AG10803 (cell line): ENCODE measurements at regions not wholly inside any gene's neighbourhood (a gene's known extent, or its start where the extent isn't known, plus 50 kb on each side); places are given as distances from the start of the nearest gene placed in this dataset.

Experiments used
- DNase-seq: peaks from one replicate; pipeline ENCODE4 v3.0.0; 2010; ENCODE audit warnings: low read depth
- H3K4me3 ChIP-seq: 2 replicates; pipeline ENCODE4 v1.5.1; 2011; ENCODE audit warnings: mild to moderate bottlenecking, low read length, control low read depth
- TF ChIP-seq, protein P1 (sequence below): conservative IDR thresholded peaks from 2 replicates; pipeline ENCODE4 v1.5.1; 2011; ENCODE audit warnings: mild to moderate bottlenecking, low read length, control low read depth, inconsistent platforms

- no peak for DNase-seq
- TF ChIP-seq, protein P1, sequence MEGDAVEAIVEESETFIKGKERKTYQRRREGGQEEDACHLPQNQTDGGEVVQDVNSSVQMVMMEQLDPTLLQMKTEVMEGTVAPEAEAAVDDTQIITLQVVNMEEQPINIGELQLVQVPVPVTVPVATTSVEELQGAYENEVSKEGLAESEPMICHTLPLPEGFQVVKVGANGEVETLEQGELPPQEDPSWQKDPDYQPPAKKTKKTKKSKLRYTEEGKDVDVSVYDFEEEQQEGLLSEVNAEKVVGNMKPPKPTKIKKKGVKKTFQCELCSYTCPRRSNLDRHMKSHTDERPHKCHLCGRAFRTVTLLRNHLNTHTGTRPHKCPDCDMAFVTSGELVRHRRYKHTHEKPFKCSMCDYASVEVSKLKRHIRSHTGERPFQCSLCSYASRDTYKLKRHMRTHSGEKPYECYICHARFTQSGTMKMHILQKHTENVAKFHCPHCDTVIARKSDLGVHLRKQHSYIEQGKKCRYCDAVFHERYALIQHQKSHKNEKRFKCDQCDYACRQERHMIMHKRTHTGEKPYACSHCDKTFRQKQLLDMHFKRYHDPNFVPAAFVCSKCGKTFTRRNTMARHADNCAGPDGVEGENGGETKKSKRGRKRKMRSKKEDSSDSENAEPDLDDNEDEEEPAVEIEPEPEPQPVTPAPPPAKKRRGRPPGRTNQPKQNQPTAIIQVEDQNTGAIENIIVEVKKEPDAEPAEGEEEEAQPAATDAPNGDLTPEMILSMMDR: no peak
- no peak overlapping the region for H3K4me3 ChIP-seq
Measured at GRCh38 chr10:112871021-112871420, 79.0 kb upstream of the TCF7L2 start.

DNA sequence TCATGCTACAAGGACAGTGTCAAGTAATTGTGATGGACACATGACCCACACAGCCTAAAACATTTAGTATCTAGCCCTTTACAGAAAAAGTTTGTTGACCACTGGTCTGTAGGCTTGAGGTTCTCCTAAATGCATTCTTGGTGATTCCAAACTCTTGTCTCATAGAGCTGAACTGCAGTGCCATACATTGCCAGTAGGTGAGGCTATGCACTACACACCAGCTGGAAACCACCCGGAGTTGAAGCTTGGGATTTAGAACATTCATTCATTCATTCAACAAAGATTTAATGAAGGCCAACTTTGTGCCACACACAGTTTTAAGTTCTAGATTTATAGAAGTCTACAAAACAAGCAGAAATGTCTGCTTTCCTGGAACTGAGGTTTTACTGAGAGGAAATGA is 77.3 kb upstream of the TCF7L2 start:
- DNase-seq: no peak

GRCh38 chr10:112873541-112873940 is 76.5 kb upstream of the TCF7L2 start:
- TF ChIP-seq, protein P1: no peak

More for the DNA sequence above, 77.3 kb upstream of the TCF7L2 start:
- H3K4me3 ChIP-seq: no peak overlapping the region
- TF ChIP-seq, protein P1: peak; percentile 27; the same call in 1 of the 2 replicates

GRCh38 chr10:112874982-112875381 is 75.1 kb upstream of the TCF7L2 start:
- no peak overlapping the region for H3K4me3 ChIP-seq
- TF ChIP-seq, protein P1: no peak
- DNase-seq: no peak

More at GRCh38 chr10:112873541-112873940, 76.5 kb upstream of the TCF7L2 start:
- no peak overlapping the region for H3K4me3 ChIP-seq
- DNase-seq: no peak

GRCh38 chr10:112875476-112876267 is 74.4 kb upstream of the TCF7L2 start:
- peak; percentile 59 for DNase-seq
- no peak overlapping the region for H3K4me3 ChIP-seq
- TF ChIP-seq, protein P1: no peak

- DNase-seq: no peak
- no peak overlapping the region for H3K4me3 ChIP-seq
- TF ChIP-seq, protein P1: no peak
Measured at GRCh38 chr10:112880633-112881530, 69.2 kb upstream of the TCF7L2 start.
